PC-3 (cell line): ENCODE measurements at regions not wholly inside any gene's neighbourhood (a gene's known extent, or its start where the extent isn't known, plus 50 kb on each side); places are given as distances from the start of the nearest gene placed in this dataset.

Source experiments
- ATAC-seq: fragments of 200-7000 bp; cut with Tn5 transposase; 2 replicates; pipeline ENCODE4 v1.9.1; 2020; ENCODE audit warnings: mild to moderate bottlenecking, moderate library complexity
- BruUV-seq: library from RNA; stranded (reverse); fragments of 400-500 nt; replicated peaks from 2 replicates; lab custom pipeline; 2021; lab: Mats Ljungman, UMichigan
- CTCF ChIA-PET: fragments of 300-600 bp; sonication (Branson Sonifier 250); formaldehyde crosslinking; loops from one replicate; lab custom pipeline; 2022; ENCODE audit warnings: antibody characterized with exemption; lab: Charles Lee
- POLR2A ChIA-PET: fragments of 300-600 bp; sonication (Branson Sonifier 250); formaldehyde crosslinking; loops from one replicate; lab custom pipeline; 2022; ENCODE audit warnings: antibody characterized with exemption; ENCODE audit not compliant: unreplicated experiment; lab: Charles Lee
- DNase-seq: peaks from one replicate; pipeline ENCODE4 v3.0.0-alpha.2; 2015
- H2AFZ ChIP-seq: fragments of 300-600 bp; sonication (generic); 2 replicates; pipeline ENCODE4 v1.6.0; 2016; ENCODE audit warnings: antibody characterized with exemption, low read length
- H3F3A ChIP-seq: fragments of 300-600 bp; sonication (generic); one replicate; pipeline ENCODE4 v1.6.0; 2017; ENCODE audit warnings: antibody characterized with exemption, low read length, control low read depth, mild to moderate bottlenecking; ENCODE audit not compliant: unreplicated experiment
- H3K27ac ChIP-seq: fragments of 300-600 bp; sonication (generic); 2 replicates; pipeline ENCODE4 v1.5.1; 2016; ENCODE audit warnings: mild to moderate bottlenecking, low read length
- H3K27me3 ChIP-seq: fragments of 300-600 bp; sonication (generic); 2 replicates; pipeline ENCODE4 v1.6.1; 2016; ENCODE audit warnings: low read length, mixed read lengths
- H3K36me3 ChIP-seq: fragments of 300-600 bp; sonication (generic); 2 replicates; pipeline ENCODE4 v1.6.1; 2016; ENCODE audit warnings: low read depth, mixed run types, low read length, mixed read lengths
- H3K4me1 ChIP-seq: fragments of 300-600 bp; sonication (generic); 2 replicates; pipeline ENCODE4 v1.5.1; 2016; ENCODE audit warnings: low read length; ENCODE audit not compliant: insufficient read depth
- H3K4me2 ChIP-seq: fragments of 300-600 bp; sonication (generic); 2 replicates; pipeline ENCODE4 v1.6.0; 2016; ENCODE audit warnings: low read length
- H3K4me3 ChIP-seq: fragments of 300-600 bp; sonication (generic); 2 replicates; pipeline ENCODE4 v1.5.1; 2016; ENCODE audit warnings: mild to moderate bottlenecking, low read length, mixed read lengths
- H3K79me2 ChIP-seq: fragments of 300-600 bp; sonication (generic); 2 replicates; pipeline ENCODE4 v1.6.1; 2017; ENCODE audit warnings: low read length, mixed read lengths
- H3K9ac ChIP-seq: fragments of 300-600 bp; sonication (generic); 2 replicates; pipeline ENCODE4 v1.6.0; 2016; ENCODE audit warnings: mild to moderate bottlenecking, low read length
- H3K9me2 ChIP-seq: fragments of 300-600 bp; sonication (generic); replicated peaks from 2 replicates; pipeline ENCODE4 v1.6.1; 2016; ENCODE audit warnings: mixed run types, low read length, mixed read lengths
- H3K9me3 ChIP-seq: fragments of 300-600 bp; sonication (generic); 2 replicates; pipeline ENCODE4 v1.6.1; 2016; ENCODE audit warnings: low read length, mixed read lengths
- H4K20me1 ChIP-seq: fragments of 300-600 bp; sonication (generic); 2 replicates; pipeline ENCODE4 v1.6.1; 2016; ENCODE audit warnings: low read length, mixed read lengths
- CTCF ChIP-seq: fragments of 300-600 bp; sonication (generic); conservative IDR thresholded peaks from 2 replicates; pipeline ENCODE4 v1.5.1; 2017; ENCODE audit warnings: antibody characterized with exemption, low read depth, mild to moderate bottlenecking, low read length
- EZH2 ChIP-seq: fragments of 300-600 bp; sonication (generic); IDR thresholded peaks from one replicate; pipeline ENCODE4 v1.6.1; 2017; ENCODE audit warnings: antibody characterized with exemption, mild to moderate bottlenecking, low read length; ENCODE audit not compliant: unreplicated experiment
- EZH2phosphoT487 ChIP-seq: fragments of 300-600 bp; sonication (generic); IDR thresholded peaks from 2 replicates; pipeline ENCODE4 v1.6.1; 2018; ENCODE audit warnings: mild to moderate bottlenecking, antibody characterized with exemption, low read length, borderline replicate concordance
- intact Hi-C: fragments of 100-400 bp; cut with micrococcal nuclease; formaldehyde crosslinking; loops from 2 replicates; pipeline ENCODE4 v1.9.0; 2023

DNA sequence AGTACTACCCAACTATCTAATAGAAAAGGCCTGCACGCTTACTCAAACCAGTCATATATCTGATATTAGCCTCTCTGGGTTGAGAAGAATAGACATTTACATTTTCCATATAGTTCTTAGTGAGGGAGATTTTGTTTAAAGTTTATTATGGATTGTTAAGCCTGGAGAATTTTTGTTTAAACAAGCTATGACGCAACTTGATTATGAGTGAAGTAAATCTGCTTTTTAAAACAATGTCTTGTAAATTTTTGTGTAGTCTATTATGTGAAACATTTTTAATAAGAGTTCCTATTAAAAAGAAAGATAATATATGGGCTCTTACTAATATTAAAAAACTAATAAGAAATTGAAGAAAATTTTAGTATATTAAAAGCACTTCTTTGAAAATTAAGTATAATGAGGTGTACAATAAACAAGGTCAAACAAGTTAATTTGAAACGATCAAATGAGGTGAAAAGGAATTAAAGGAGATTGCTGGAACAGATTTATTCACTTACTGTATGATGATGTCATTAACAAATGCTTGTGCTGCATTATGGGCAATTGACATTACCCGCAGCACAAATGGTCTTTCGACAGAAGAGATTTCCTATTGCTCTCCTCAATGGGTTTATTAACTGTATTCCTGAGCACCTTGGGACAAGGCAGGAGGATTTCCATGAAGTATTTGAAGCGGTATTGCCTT lies 229.2 kb upstream of the SMIM21 start:
- H3K36me3 ChIP-seq = no peaks in the 10 kb centered on the region
- no peaks in the 10 kb centered on the region for H4K20me1 ChIP-seq
- TF ChIP-seq EZH2 (no peak), EZH2phosphoT487 (no peak), CTCF (no peak)
- ChIA-PET CTCF (no interaction called here), POLR2A (no interaction called here)
- H3K4me3 ChIP-seq = no peak overlapping the region
- no peaks in the 10 kb centered on the region for H3K79me2 ChIP-seq
- H3K4me2 ChIP-seq = no peak overlapping the region
- H3K27me3 ChIP-seq = peaks cover 46% of the 10 kb centered on the region
- BruUV-seq = no TSS peak
- H3K27ac ChIP-seq = no peak overlapping the region
- intact Hi-C loops = no loop called here
- H2AFZ ChIP-seq = no peak overlapping the region
- no peak for ATAC-seq
- H3K9me3 ChIP-seq = no peaks in the 10 kb centered on the region
- no peak overlapping the region for H3K9ac ChIP-seq
- no peak for DNase-seq
- H3K4me1 ChIP-seq = no peaks in the 10 kb centered on the region
- no peaks in the 10 kb centered on the region for H3K9me2 ChIP-seq
- H3F3A ChIP-seq = no peaks in the 10 kb centered on the region

DNA sequence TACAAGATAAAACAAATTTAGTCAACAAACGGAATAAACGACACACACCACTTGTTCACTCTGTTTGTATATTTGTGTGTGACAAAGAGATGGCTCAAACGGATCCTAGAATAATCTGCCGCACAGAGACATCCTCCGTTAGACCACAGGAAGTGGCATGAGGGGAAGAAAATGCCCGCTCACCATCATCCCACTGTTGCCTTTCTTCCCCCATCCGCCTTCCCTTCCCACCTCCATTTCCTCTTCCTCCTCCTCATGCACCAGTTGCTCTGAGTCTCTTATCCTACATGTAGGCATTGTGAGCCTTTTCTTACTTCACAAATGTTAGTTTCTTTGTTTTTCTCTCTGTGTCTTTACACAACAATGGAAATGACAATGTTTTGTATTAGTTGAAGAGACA lies 228.5 kb upstream of the SMIM21 start:
- ATAC-seq (no peak), DNase-seq (no peak)
- TF ChIP-seq EZH2 (no peak), EZH2phosphoT487 (no peak), CTCF (no peak)
- Histone ChIP-seq H3K36me3 (no peaks in the 10 kb centered on the region), H2AFZ (no peak overlapping the region), H3K4me1 (no peaks in the 10 kb centered on the region), H3K4me3 (no peak overlapping the region), H4K20me1 (no peaks in the 10 kb centered on the region), H3K27ac (no peak overlapping the region), H3K9ac (no peak overlapping the region), H3K79me2 (no peaks in the 10 kb centered on the region), H3F3A (no peaks in the 10 kb centered on the region), H3K4me2 (no peak overlapping the region), H3K27me3 (peaks cover 46% of the 10 kb centered on the region), H3K9me3 (no peaks in the 10 kb centered on the region), H3K9me2 (no peaks in the 10 kb centered on the region)
- BruUV-seq = no TSS peak
- intact Hi-C loops = no loop called here
- ChIA-PET CTCF (no interaction called here), POLR2A (no interaction called here)
